ENCODE measurements at regions not wholly inside any gene's neighbourhood (a gene's known extent, or its start where the extent isn't known, plus 50 kb on each side); places are given as distances from the start of the nearest gene placed in this dataset.

DNA sequence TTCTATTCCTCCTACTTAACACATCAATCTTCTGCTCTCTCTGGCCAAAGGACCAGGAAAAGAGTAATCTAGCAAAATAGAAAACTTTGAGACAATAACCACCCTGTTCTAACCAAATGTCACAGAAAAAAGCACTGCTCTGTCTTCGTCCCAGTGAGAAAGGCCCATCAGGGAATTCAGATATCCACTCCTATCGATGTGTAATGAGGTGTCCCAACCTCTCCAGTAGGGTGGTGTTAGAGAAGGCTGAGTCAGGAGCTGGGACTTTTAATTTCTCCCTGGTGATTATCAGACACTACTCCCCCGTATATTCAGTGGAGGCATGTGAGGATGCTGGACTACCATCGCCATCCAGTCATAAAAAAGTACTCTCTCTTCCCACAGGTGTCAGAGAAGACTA, 130.3 kb downstream of the TMTC3 start:
- H3K4me3 ChIP-seq (ENCODE audit: control insufficient read depth in 1 of 7, extremely low read depth in 1 of 7, insufficient read depth in 4 of 7, low read depth in 2 of 7, low read length in 6 of 7) = no peak overlapping the region
- H3K27ac ChIP-seq (ENCODE audit: insufficient read depth in 1 of 2, low read depth in 1 of 2, low read length in 2 of 2, poor library complexity in 1 of 2, severe bottlenecking in 2 of 2) = no peak overlapping the region
- peaks cover 0 to 5% (median 0%) of the 10 kb centered on the region in 5 experiments for H3K9me3 ChIP-seq (ENCODE audit: control extremely low read depth in 1 of 5, control insufficient read depth in 4 of 5, insufficient read depth in 2 of 5, low read depth in 1 of 5, low read length in 4 of 5)
- 100% methylated on average over 1 of the region's 4 CpGs for WGBS (ENCODE audit: insufficient coverage)
- H3K27me3 ChIP-seq (replicated peaks in 2 of 5; ENCODE audit: control insufficient read depth in 4 of 5, insufficient read depth in 5 of 5, low read length in 4 of 5) = no peaks in the 10 kb centered on the region
- no peaks in the 10 kb centered on the region for H3K36me3 ChIP-seq (ENCODE audit: control insufficient read depth in 4 of 4, insufficient read depth in 4 of 4, low read length in 3 of 4)
- POLR2A ChIA-PET = no interaction called here
- CTCF ChIA-PET = no interaction called here
- no peak for DNase-seq
- no peaks in the 10 kb centered on the region for H3K4me1 ChIP-seq (ENCODE audit: control extremely low read depth in 1 of 4, control insufficient read depth in 4 of 4, insufficient read depth in 4 of 4, low read length in 3 of 4)

DNA sequence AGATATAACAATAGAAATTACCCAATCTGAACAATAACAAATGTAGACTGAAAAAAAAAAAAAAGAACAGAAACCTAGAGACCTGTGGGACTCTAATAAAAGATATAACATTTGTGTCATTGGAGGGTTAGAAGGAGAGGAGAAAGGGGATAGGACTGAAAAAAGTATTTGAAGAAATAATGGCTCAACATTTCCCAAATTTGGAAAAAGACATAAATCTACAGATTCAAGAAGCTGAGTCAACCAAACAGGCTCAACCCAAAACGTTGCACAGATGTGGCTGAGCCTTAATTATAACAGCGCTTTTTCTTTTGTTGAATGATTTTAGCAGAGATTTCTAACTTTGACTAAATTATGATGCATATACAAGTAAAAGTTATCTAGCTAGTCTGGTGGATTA, 131.3 kb downstream of the TMTC3 start:
- no peak for DNase-seq
- WGBS (ENCODE audit: insufficient coverage) = no CpG with 5 or more reads among the region's 2 CpGs
- H3K36me3 ChIP-seq (ENCODE audit: control insufficient read depth in 4 of 4, insufficient read depth in 4 of 4, low read length in 3 of 4) = no peaks in the 10 kb centered on the region
- ChIA-PET POLR2A (no interaction called here), CTCF (no interaction called here)
- H3K4me3 ChIP-seq (ENCODE audit: control insufficient read depth in 1 of 7, extremely low read depth in 1 of 7, insufficient read depth in 4 of 7, low read depth in 2 of 7, low read length in 6 of 7) = no peak overlapping the region
- no peaks in the 10 kb centered on the region for H3K4me1 ChIP-seq (ENCODE audit: control extremely low read depth in 1 of 4, control insufficient read depth in 4 of 4, insufficient read depth in 4 of 4, low read length in 3 of 4)
- H3K27me3 ChIP-seq (replicated peaks in 2 of 5; ENCODE audit: control insufficient read depth in 4 of 5, insufficient read depth in 5 of 5, low read length in 4 of 5) = no peaks in the 10 kb centered on the region
- H3K27ac ChIP-seq (ENCODE audit: insufficient read depth in 1 of 2, low read depth in 1 of 2, low read length in 2 of 2, poor library complexity in 1 of 2, severe bottlenecking in 2 of 2) = no peak overlapping the region
- peaks cover 0 to 5% (median 0%) of the 10 kb centered on the region in 5 experiments for H3K9me3 ChIP-seq (ENCODE audit: control extremely low read depth in 1 of 5, control insufficient read depth in 4 of 5, insufficient read depth in 2 of 5, low read depth in 1 of 5, low read length in 4 of 5)

DNA sequence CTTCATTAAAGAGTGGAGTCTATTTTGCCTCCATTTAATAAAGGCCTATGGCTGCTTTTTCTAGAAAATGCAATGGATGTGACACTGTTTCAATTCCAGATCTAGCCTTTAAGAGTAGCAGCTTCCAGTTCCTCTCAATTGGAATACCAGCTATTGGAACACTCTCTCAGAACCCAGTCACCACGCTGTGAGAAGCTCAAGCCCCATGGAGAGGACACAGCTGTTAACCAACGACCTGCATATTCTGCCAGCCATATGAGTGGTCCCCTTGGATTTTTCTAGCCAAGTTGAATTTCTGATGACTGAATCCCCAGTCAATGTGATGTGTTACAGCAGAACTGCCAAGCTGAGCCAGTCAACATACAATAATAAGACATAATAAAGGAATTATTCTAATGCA, 131.8 kb downstream of the TMTC3 start:
- no peaks in the 10 kb centered on the region for H3K36me3 ChIP-seq (ENCODE audit: control insufficient read depth in 4 of 4, insufficient read depth in 4 of 4, low read length in 3 of 4)
- H3K27me3 ChIP-seq (replicated peaks in 2 of 5; ENCODE audit: control insufficient read depth in 4 of 5, insufficient read depth in 5 of 5, low read length in 4 of 5) = no peaks in the 10 kb centered on the region
- POLR2A ChIA-PET = no interaction called here
- peaks cover 0 to 5% (median 0%) of the 10 kb centered on the region in 5 experiments for H3K9me3 ChIP-seq (ENCODE audit: control extremely low read depth in 1 of 5, control insufficient read depth in 4 of 5, insufficient read depth in 2 of 5, low read depth in 1 of 5, low read length in 4 of 5)
- H3K27ac ChIP-seq (ENCODE audit: insufficient read depth in 1 of 2, low read depth in 1 of 2, low read length in 2 of 2, poor library complexity in 1 of 2, severe bottlenecking in 2 of 2) = no peak overlapping the region
- no peaks in the 10 kb centered on the region for H3K4me1 ChIP-seq (ENCODE audit: control extremely low read depth in 1 of 4, control insufficient read depth in 4 of 4, insufficient read depth in 4 of 4, low read length in 3 of 4)
- H3K4me3 ChIP-seq (ENCODE audit: control insufficient read depth in 1 of 7, extremely low read depth in 1 of 7, insufficient read depth in 4 of 7, low read depth in 2 of 7, low read length in 6 of 7) = no peak overlapping the region
- WGBS (ENCODE audit: insufficient coverage) = 83% methylated on average over 1 of the region's 2 CpGs
- DNase-seq = no peak
- CTCF ChIA-PET = interaction anchor here (0.5 kb wide), 1 partner anchor 786 kb away, joined by 3 read pairs; no protein-coding TSS in a partner anchor

DNA sequence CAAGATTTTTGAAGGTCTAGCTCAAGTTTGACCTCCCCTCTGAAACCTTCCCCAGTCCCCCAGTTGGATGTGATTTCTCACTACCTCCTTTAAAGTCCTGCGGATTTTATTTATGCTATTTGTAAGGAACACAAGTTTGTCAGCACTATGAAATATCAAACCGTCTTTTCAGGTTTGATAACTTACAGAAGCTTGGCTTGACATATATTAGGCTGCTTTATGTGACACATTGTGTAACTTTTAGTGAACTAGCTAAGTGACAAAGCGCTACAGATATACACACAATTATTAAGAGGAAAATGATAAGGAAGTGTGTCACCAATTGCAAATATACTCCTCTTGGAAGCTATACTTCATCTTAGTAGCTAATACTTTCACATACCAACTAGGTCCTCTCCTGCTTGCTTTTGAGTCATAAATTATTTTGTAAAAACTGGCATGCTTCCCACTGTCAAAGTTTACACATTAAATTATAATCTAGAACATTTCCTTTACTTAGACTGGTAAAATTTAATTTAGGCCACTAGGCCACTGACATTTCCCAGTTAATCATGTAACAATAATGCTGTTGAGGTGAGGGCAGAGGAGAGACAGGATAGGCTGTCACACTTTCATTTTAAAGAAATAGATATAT, 149.5 kb downstream of the TMTC3 start:
- Histone ChIP-seq H3K4me3 (ENCODE audit: control insufficient read depth in 1 of 7, extremely low read depth in 1 of 7, insufficient read depth in 4 of 7, low read depth in 2 of 7, low read length in 6 of 7) (no peak overlapping the region), H3K9me3 (ENCODE audit: control extremely low read depth in 1 of 5, control insufficient read depth in 4 of 5, insufficient read depth in 2 of 5, low read depth in 1 of 5, low read length in 4 of 5) (no peaks in the 10 kb centered on the region), H3K27me3 (replicated peaks in 2 of 5; ENCODE audit: control insufficient read depth in 4 of 5, insufficient read depth in 5 of 5, low read length in 4 of 5) (no peaks in the 10 kb centered on the region), H3K36me3 (ENCODE audit: control insufficient read depth in 4 of 4, insufficient read depth in 4 of 4, low read length in 3 of 4) (no peaks in the 10 kb centered on the region), H3K27ac (ENCODE audit: insufficient read depth in 1 of 2, low read depth in 1 of 2, low read length in 2 of 2, poor library complexity in 1 of 2, severe bottlenecking in 2 of 2) (no peak overlapping the region), H3K4me1 (ENCODE audit: control extremely low read depth in 1 of 4, control insufficient read depth in 4 of 4, insufficient read depth in 4 of 4, low read length in 3 of 4) (no peaks in the 10 kb centered on the region)
- CTCF ChIA-PET = no interaction called here
- 100% methylated on average over 1 of the region's 3 CpGs for WGBS (ENCODE audit: insufficient coverage)
- DNase-seq = no peak
- POLR2A ChIA-PET = no interaction called here

DNA sequence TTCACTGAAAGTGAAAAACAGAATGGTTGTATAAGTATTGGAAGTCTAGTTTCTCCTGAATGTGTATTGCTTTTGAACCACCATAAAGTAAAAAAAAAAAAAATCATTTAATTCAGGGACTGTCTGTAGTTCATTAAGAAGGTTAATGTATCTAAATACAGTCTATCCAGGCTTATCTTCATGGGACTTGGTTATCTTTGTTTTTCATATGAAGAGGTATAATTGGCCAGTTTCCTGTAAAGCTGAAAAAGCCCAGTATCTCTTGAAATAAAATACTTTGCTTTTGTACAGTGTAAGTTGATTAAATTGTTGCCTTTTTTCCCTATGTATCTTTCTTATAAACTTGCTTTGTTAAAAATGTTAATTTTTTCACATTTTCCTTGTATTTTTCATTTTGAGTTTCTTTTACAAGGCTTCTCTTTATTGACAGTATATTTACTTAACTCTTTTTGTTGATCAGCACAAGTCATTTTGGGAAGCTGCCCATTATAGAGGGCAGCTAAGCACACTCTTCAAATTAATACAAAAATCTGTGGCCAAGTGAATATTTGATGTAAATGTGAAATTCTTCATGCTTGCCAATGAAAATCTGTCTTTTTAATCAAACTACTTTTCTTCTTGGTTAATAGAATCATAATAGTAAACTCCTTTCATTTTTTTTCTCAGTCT, 156.0 kb downstream of the TMTC3 start:
- ChIA-PET POLR2A (no interaction called here), CTCF (no interaction called here)
- Histone ChIP-seq H3K4me3 (ENCODE audit: control insufficient read depth in 1 of 7, extremely low read depth in 1 of 7, insufficient read depth in 4 of 7, low read depth in 2 of 7, low read length in 6 of 7) (no peak overlapping the region), H3K4me1 (ENCODE audit: control extremely low read depth in 1 of 4, control insufficient read depth in 4 of 4, insufficient read depth in 4 of 4, low read length in 3 of 4) (no peaks in the 10 kb centered on the region), H3K36me3 (ENCODE audit: control insufficient read depth in 4 of 4, insufficient read depth in 4 of 4, low read length in 3 of 4) (no peaks in the 10 kb centered on the region), H3K27ac (ENCODE audit: insufficient read depth in 1 of 2, low read depth in 1 of 2, low read length in 2 of 2, poor library complexity in 1 of 2, severe bottlenecking in 2 of 2) (no peak overlapping the region), H3K27me3 (replicated peaks in 2 of 5; ENCODE audit: control insufficient read depth in 4 of 5, insufficient read depth in 5 of 5, low read length in 4 of 5) (no peaks in the 10 kb centered on the region), H3K9me3 (ENCODE audit: control extremely low read depth in 1 of 5, control insufficient read depth in 4 of 5, insufficient read depth in 2 of 5, low read depth in 1 of 5, low read length in 4 of 5) (no peaks in the 10 kb centered on the region)
- DNase-seq = no peak

DNA sequence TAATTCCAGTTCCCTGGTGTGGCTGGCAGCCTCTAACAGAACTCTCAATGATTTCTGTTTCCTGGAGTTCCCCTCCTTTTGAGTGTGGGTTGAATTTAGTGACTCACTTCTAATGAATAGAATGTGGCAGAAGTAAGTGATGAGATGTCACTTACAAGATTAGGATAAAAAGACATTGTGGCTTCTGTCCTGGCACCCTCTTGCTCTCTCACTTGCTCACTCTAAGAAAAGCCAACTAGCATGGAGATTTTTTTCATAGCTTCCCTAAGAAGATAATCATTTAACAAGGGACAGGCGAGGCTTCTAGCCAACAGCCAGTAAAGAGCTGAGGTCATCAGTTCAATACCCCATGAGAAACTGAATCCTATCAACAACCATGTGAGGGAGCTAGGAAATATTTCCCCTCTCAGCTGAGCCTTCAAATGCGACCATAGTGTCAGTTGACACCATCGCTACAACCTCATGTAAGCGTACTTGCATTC, 156.7 kb downstream of the TMTC3 start:
- H3K4me1 ChIP-seq (ENCODE audit: control extremely low read depth in 1 of 4, control insufficient read depth in 4 of 4, insufficient read depth in 4 of 4, low read length in 3 of 4) = no peaks in the 10 kb centered on the region
- no peak overlapping the region for H3K4me3 ChIP-seq (ENCODE audit: control insufficient read depth in 1 of 7, extremely low read depth in 1 of 7, insufficient read depth in 4 of 7, low read depth in 2 of 7, low read length in 6 of 7)
- DNase-seq = no peak
- no peaks in the 10 kb centered on the region for H3K9me3 ChIP-seq (ENCODE audit: control extremely low read depth in 1 of 5, control insufficient read depth in 4 of 5, insufficient read depth in 2 of 5, low read depth in 1 of 5, low read length in 4 of 5)
- 92% methylated on average over 2 of the region's 4 CpGs for WGBS (ENCODE audit: insufficient coverage)
- H3K27ac ChIP-seq (ENCODE audit: insufficient read depth in 1 of 2, low read depth in 1 of 2, low read length in 2 of 2, poor library complexity in 1 of 2, severe bottlenecking in 2 of 2) = no peak overlapping the region
- POLR2A ChIA-PET = no interaction called here
- no peaks in the 10 kb centered on the region for H3K27me3 ChIP-seq (replicated peaks in 2 of 5; ENCODE audit: control insufficient read depth in 4 of 5, insufficient read depth in 5 of 5, low read length in 4 of 5)
- CTCF ChIA-PET = no interaction called here
- H3K36me3 ChIP-seq (ENCODE audit: control insufficient read depth in 4 of 4, insufficient read depth in 4 of 4, low read length in 3 of 4) = no peaks in the 10 kb centered on the region

DNA sequence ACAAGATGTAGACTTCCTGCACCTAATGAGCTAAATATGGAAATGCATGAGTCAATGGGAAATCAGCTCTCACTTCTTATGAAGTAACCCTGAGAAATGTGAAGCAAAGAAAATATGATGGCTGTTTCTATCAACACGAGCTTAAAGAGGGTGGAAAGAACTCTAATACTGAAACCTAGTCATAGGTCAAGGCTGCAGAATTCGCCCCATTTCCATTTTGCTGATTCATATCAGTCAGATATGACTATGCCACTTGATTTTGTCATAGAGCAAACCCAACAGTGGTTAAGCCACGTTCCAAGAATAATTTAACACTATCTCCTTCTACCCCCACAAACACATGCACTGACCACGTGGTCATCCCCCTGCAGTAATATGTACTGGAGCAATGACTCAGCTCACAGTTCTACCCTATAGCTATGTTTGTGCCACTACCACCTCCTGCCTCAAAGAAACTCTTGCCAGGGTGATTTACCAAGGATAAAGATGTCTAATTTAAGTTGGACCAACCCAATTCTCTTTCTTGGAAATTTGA, 157.5 kb downstream of the TMTC3 start:
- POLR2A ChIA-PET = no interaction called here
- no peak overlapping the region for H3K27ac ChIP-seq (ENCODE audit: insufficient read depth in 1 of 2, low read depth in 1 of 2, low read length in 2 of 2, poor library complexity in 1 of 2, severe bottlenecking in 2 of 2)
- CTCF ChIA-PET = no interaction called here
- H3K4me3 ChIP-seq (ENCODE audit: control insufficient read depth in 1 of 7, extremely low read depth in 1 of 7, insufficient read depth in 4 of 7, low read depth in 2 of 7, low read length in 6 of 7) = no peak overlapping the region
- H3K9me3 ChIP-seq (ENCODE audit: control extremely low read depth in 1 of 5, control insufficient read depth in 4 of 5, insufficient read depth in 2 of 5, low read depth in 1 of 5, low read length in 4 of 5) = no peaks in the 10 kb centered on the region
- H3K27me3 ChIP-seq (replicated peaks in 2 of 5; ENCODE audit: control insufficient read depth in 4 of 5, insufficient read depth in 5 of 5, low read length in 4 of 5) = no peaks in the 10 kb centered on the region
- no peaks in the 10 kb centered on the region for H3K36me3 ChIP-seq (ENCODE audit: control insufficient read depth in 4 of 4, insufficient read depth in 4 of 4, low read length in 3 of 4)
- no peak for DNase-seq
- no peaks in the 10 kb centered on the region for H3K4me1 ChIP-seq (ENCODE audit: control extremely low read depth in 1 of 4, control insufficient read depth in 4 of 4, insufficient read depth in 4 of 4, low read length in 3 of 4)
- WGBS (ENCODE audit: insufficient coverage) = 93% methylated on average over 2 of the region's 4 CpGs
